ENCODE measurements at regions not wholly inside any gene's neighbourhood (a gene's known extent, or its start where the extent isn't known, plus 50 kb on each side); places are given as distances from the start of the nearest gene placed in this dataset.

DNA sequence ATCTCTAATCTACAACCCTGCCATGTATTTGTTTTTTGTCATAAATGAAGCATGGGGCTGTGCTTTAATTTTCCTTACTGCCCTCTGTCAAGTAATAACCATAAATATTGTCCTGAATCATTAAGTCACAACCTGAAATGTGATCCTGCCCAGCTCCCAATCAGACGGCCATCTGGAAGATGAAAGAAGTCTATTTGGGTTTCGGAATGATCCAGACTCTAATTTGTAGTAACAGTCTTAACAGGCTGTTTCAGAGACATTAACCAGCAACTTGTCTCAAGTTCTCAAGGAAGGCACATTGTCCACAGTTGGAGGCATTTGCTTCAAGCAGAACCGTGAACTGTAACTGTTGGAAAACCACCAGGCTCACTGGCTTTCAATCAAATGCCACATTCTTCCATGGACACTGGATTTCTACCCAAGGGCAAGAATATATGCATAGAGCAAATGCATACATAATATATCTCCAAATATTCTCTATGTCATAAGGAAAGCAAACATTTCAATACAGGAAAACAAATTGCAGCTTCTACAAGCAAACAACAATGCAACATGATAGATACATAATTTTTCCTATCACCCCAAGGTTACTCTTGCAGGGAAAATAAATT is 405.2 kb upstream of the NPVF start:
- no peak for DNase-seq (ENCODE audit: low spot score)
- no peak for TF ChIP-seq CTCF (IDR thresholded peaks at IDR 0.05; ENCODE audit: borderline replicate concordance, control extremely low read depth, extremely low read depth, insufficient read depth, missing control alignments)

DNA sequence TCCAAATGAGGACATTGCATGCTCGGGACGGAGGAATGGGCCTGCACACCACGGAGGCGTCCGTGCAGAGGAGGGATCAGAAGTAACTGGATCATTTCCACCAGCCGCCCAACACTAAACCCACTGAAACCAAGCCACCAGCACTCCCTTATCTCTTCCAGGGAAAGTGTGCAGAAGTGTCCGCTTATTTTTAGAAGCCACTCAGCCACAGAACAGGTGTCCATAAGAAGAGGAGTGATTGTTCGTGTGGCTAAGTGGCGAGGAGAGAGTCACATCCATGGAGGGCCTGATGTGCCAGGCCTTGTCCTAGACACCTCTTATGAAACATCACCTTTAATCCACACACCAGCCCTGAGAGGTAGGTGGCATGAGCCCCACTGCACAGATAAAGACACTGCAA is 407.9 kb upstream of the NPVF start:
- no peak for DNase-seq (ENCODE audit: low spot score)
- no peak for TF ChIP-seq CTCF (IDR thresholded peaks at IDR 0.05; ENCODE audit: borderline replicate concordance, control extremely low read depth, extremely low read depth, insufficient read depth, missing control alignments)
- in situ Hi-C loops (cut with MboI; ENCODE audit: low sequenced_read_pairs, unreplicated experiment): no loop called here

More for the DNA sequence above, 405.2 kb upstream of the NPVF start:
- in situ Hi-C loops (cut with MboI; ENCODE audit: low sequenced_read_pairs, unreplicated experiment): no loop called here

DNA sequence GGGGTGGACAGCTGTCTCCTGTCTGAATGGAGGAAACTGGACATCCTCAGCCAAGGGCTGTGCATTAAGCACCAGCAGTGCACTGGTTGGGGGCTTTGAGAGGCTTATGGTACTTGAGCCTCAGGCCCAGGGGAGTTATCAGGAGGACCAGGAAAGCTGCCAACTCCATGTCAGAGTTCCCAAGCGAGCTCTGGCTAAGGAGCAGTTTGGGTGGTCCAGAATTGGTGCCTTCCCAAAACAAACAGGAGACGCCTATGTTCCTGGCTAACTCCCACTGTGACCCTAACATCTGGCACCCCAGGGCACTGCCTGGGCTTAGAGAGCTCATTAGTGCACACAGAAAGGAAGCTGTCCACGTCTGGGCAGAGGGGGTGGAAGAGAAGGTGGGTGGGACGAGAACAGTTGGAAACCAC is 408.6 kb upstream of the NPVF start:
- DNase-seq (ENCODE audit: low spot score): no peak
- in situ Hi-C loops (cut with MboI; ENCODE audit: low sequenced_read_pairs, unreplicated experiment): no loop called here
- no peak for TF ChIP-seq CTCF (IDR thresholded peaks at IDR 0.05; ENCODE audit: borderline replicate concordance, control extremely low read depth, extremely low read depth, insufficient read depth, missing control alignments)

- no peak for DNase-seq (ENCODE audit: low spot score)
- TF ChIP-seq CTCF (IDR thresholded peaks at IDR 0.05; ENCODE audit: borderline replicate concordance, control extremely low read depth, extremely low read depth, insufficient read depth, missing control alignments): no peak
- in situ Hi-C loops (cut with MboI; ENCODE audit: low sequenced_read_pairs, unreplicated experiment): no loop called here
These were observed 409.8 kb upstream of the NPVF start for GRCh38 chr7:25638068-25638467.

- no peak for TF ChIP-seq CTCF (IDR thresholded peaks at IDR 0.05; ENCODE audit: borderline replicate concordance, control extremely low read depth, extremely low read depth, insufficient read depth, missing control alignments)
- no peak for DNase-seq (ENCODE audit: low spot score)
- in situ Hi-C loops (cut with MboI; ENCODE audit: low sequenced_read_pairs, unreplicated experiment): no loop called here
These were observed 410.4 kb upstream of the NPVF start for GRCh38 chr7:25638590-25639244.

DNA sequence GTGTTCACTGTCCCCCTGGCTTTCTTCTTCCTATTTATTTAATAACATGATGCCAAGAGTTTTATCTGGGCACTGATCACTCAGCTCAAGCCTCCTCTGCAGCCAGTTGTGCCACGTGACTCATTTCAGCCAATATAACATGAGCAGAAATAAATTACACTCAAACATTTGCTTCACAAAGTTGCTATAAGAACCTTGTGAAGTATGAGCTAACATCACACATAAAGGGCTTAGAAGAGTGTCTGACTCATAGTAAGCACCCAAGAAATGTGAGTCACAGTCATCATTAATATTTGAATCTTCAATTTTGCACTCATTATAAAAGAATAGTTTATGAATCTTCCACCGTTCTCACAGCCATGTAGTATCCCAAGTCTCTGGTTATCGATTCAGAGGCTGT is 414.6 kb upstream of the NPVF start:
- no peak for TF ChIP-seq CTCF (IDR thresholded peaks at IDR 0.05; ENCODE audit: borderline replicate concordance, control extremely low read depth, extremely low read depth, insufficient read depth, missing control alignments)
- in situ Hi-C loops (cut with MboI; ENCODE audit: low sequenced_read_pairs, unreplicated experiment): no loop called here
- DNase-seq (ENCODE audit: low spot score): no peak
